Retinal pigment epithelial cell (primary cell): ENCODE measurements at regions not wholly inside any gene's neighbourhood (a gene's known extent, or its start where the extent isn't known, plus 50 kb on each side); places are given as distances from the start of the nearest gene placed in this dataset.

Source experiments
- DNase-seq: peaks from one replicate; pipeline ENCODE4 v3.0.0-alpha.2; 2010; ENCODE audit warnings: low read depth
- H3K4me3 ChIP-seq: 2 replicates; pipeline ENCODE4 v1.5.1; 2011; ENCODE audit warnings: mild to moderate bottlenecking, low read length, control low read depth, moderate library complexity
- TF ChIP-seq, protein P1 (sequence below): conservative IDR thresholded peaks from 2 replicates; pipeline ENCODE4 v1.5.1; 2011; ENCODE audit warnings: low read depth, low read length, control low read depth, inconsistent platforms

DNA sequence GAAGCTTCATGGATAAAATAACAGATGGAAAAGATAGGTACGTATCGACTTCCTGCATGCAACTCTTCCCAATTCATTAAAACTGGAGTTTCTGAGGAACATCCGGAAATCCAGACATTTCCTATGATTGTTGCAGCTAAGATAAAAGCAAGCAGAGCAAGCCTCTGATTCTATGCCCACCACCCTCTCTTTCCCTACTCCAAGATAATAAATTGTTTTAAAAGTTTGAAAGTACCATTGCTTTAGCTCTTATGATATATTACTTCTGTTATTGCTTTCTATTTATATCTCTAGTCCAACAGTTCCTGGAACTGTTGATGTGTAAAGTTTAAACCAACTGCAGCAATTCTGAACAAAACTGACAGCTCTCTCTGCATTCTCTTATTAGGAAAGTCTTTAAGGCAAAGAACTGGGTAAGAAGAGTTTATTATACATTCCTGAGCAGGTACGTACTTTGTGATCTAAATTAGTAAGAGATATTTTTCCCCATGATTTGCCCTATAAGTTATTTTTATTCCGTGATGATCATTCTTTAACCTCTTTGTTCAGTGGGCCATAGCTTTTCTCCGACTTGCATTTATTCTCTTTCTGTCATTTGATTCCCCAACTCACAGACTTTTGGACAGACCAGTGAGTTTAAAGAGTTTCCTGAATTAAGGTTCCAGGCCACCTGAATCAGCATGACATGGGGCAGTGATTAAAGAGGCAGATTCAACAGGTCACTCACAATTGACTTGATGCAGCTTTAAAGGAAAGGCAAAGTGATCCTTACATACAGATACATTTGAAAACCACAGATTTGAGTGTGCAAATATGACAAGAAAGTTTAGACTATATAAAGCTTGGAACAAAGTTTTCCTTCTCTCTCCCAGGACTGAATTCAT lies 94.2 kb upstream of the THRB start:
- DNase-seq, result no peak
- TF ChIP-seq, protein P1, sequence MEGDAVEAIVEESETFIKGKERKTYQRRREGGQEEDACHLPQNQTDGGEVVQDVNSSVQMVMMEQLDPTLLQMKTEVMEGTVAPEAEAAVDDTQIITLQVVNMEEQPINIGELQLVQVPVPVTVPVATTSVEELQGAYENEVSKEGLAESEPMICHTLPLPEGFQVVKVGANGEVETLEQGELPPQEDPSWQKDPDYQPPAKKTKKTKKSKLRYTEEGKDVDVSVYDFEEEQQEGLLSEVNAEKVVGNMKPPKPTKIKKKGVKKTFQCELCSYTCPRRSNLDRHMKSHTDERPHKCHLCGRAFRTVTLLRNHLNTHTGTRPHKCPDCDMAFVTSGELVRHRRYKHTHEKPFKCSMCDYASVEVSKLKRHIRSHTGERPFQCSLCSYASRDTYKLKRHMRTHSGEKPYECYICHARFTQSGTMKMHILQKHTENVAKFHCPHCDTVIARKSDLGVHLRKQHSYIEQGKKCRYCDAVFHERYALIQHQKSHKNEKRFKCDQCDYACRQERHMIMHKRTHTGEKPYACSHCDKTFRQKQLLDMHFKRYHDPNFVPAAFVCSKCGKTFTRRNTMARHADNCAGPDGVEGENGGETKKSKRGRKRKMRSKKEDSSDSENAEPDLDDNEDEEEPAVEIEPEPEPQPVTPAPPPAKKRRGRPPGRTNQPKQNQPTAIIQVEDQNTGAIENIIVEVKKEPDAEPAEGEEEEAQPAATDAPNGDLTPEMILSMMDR, result no peak
- no peak overlapping the region for H3K4me3 ChIP-seq

DNA sequence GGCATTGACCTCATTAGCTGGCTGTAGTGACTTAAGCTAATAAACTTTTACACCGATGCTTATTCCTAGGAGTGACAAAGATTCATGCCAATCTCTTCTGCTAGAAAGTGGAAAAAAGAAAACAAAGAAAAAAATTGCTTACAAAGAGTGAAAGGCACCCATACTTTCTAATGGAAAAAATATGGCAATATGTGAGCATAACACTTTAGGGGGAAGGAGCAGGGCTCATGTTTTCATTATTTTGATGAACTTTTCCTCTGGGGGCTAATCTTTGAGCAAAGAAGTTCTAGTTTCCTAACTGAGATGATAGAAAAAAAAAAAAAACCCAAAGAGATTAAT lies 94.8 kb upstream of the THRB start:
- no peak overlapping the region for H3K4me3 ChIP-seq
- no peak for DNase-seq
- TF ChIP-seq, protein P1, result no peak

DNA sequence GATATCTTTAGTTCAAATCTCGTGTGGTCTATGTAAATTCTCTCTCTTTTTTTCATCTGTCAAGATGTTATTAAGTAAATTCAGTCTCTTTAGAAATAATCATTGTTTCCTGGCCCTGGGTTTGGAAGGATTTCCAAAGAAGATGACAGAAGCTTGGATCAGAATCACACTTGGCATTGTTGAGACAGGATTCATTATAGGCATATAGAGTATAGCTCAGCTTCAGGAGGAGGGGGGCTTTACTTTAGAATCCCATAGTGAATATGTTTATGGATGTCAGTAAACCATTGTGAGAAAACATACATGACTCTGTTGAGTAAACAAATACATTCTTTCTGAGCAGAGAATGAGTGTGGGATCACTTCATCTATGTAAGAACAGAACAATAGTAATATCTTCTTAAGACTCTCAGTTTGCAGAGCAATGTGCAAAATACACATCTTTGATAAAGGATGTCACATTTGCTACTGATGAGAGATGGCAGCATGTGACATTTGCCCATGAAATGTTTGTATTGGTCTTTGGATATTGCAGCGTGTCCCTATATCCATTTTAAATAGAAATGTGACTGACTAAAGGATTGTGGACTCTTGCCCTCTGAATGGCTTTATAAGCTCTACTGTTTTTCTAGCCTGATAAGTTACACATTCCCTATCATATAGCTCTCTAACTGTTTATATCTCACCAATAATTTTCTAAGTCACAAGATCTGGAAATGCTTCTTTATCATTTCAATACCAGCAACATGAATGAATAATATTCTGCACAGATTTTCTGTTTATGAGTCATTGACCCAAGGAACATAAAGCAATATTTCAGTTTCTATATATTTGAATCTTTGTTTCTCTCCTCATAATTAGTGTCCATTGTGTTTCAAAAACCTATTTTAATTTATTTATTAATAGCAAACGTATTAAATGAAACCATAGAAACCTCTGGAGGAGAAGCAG lies 95.6 kb upstream of the THRB start:
- DNase-seq, result no peak
- no peak overlapping the region for H3K4me3 ChIP-seq
- TF ChIP-seq, protein P1, result no peak

DNA sequence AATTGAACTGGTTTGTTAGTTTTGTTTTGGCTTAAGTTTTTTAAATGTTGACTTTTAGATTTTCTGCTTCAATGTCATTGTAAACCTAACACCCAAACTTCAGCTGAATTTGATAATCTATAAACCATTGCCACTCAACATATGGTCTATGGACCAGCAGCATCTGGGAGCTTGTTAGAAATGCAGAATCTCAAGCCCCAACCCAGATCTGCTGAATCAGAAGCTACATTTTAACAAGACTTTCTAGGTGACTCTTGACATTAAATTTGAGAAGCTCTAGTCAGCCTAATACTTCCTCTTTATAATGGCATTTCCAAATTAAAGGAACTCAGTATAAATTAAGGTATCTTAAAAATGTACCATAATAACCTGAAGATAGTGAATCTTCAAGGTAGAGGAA lies 96.5 kb upstream of the THRB start:
- TF ChIP-seq, protein P1, result no peak
- no peak overlapping the region for H3K4me3 ChIP-seq
- DNase-seq, result no peak

DNA sequence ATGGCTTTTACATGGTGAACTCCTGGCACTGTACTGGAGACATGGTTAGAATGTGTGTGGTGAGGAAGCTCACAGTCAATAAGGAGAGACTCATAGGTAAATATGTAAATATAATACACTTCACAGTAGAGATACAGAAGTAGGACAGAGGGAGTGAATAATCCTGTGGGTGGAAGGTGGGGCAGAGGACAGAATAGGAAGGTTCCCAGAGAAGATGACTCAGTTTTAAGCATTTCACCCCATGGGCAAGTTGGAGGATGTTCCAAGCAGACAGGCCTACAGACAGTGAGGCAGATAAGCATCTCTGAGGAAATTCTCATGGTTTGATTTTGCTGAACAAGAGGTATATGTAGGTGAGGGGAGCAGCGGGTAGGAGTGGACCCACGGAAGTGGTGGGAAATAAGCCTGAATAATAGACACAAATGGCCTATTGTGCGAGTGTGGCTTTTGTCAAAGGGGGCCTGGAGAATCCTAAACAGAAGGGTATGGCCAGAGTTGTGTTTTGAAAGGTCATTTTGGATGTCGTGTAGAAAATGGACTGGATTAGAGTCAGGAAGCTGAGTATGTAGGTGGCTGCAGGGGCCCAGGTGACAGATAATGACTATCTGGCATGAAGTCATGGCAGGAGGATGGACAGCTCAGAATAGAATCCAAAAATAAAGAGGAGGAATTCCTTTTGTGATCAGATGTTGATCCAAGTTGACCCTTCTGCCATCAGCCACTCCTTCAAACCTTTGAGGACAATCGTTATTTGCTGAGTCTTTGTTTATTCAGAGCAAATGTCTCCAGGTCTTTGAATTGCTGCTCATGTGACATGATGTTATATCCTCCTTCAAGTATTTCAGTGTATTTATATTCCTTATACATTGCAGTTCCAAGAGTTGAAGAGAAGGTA lies 97.3 kb upstream of the THRB start:
- H3K4me3 ChIP-seq, result no peak overlapping the region
- TF ChIP-seq, protein P1, result no peak
- no peak for DNase-seq

DNA sequence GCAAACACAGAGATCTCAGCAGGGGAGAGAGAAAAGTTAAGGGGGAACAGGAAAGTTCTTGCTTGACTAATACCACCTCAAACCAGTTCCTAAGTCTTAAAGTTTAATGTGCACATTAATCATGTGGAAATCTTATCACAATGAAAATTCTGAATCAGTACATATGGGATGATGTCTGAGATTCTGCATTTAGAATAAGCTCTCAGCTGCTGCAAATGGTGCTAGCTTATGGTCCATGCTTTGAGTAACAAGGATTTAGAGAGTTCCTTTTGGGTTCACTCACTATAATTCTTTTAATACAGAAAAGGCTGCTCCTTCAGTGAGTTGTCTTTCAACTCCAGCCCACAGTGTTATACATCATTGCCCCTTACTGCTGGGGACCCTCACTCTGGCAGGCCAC lies 99.5 kb upstream of the THRB start:
- no peak overlapping the region for H3K4me3 ChIP-seq
- no peak for DNase-seq
- TF ChIP-seq, protein P1, result no peak
